Left hindlimb (tissue), 1 donor: ENCODE measurements at regions not wholly inside any gene's neighbourhood (a gene's known extent, or its start where the extent isn't known, plus 50 kb on each side); places are given as distances from the start of the nearest gene placed in this dataset.

Experiments
- DNase-seq: peaks from one replicate; pipeline ENCODE4 v3.0.0-alpha.2; 2018

DNA sequence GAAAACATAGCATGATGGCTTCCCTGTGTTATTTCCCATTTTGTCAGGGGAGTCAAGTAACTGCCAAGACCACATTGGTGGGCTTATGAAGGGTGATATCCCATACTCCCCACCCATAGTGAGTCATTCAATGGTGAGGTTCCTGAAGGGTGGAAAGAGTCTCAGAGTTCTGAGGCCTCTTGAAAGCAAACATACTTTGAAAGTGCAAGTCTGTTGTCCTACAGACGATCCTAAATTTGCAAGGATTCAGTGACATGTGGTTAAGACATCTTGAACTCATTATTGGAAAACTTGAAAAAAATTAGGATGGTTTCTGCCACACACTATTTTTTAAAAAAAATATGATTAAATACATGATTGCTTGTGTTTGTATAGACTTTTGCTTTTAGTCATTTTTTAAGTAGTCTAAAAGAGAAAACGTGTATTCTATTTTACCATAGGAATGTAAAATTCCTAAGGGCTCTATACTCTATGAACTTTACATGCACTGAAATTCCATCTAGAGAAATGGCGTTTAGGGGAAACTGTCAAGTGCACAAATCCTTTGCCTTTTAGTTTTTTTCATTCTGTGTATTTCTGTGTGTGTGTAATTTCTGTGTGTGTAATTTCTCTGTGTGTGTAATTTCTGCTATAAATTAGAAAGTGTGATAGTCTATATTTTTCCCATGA is 225.5 kb upstream of the ADAMTS5 start:
- DNase-seq = peak; percentile 42

DNA sequence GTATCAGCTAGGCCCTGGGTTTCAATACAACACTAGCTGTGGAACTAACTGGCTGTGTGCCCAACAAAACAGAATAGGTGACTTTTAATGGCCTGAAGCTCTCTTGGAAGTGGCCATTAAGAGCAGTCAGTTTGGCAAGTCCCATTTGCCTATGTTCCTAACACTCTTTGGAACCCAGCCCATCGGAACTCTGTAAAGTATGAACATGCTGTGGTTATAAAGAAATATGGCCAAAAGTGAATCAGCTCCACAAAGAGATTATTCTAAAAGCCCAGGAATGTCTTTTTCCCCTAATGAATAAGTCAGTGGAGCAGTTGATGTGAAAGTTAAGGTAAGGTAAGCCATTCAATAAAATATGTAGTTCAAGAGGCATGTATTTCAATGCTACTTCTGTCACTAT is 223.7 kb upstream of the ADAMTS5 start:
- no peak for DNase-seq

DNA sequence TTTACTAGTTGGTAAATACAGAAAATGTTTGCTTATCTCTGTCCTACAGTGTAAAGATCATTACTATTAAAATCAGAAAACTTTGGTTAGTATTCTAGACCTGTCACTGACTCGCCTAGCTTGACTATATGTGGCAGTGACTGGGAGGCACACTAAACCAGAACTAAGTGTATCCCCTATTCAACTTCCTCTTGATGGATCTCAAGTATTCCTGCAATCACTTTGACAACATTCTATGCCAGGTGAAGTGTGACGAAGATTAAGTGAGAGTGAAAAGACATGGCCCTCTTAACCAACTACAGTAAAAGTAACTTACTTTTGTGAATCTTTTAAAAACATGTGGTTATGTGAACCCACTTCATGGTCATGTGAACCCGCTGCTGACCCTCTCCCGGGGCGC is 223.0 kb upstream of the ADAMTS5 start:
- no peak for DNase-seq

DNA sequence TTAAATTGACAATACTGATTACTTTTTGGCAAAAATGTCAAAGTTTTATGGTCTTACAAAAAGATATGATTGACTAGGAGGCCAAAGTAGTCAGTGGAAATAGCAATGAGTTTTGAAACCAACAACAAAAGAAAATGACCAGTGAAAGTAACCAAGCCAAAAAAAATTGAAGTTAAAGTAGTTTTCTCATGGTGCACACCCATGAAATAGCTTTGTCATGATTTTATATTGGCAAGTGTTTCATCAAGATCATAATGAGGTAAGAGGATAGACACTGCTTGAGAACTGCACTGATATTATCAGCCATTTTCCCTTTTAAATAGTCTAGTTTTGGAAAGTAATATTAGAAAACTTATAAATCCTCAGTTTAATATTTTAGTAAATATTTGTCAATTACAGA is 206.2 kb upstream of the ADAMTS5 start:
- DNase-seq = no peak

DNA sequence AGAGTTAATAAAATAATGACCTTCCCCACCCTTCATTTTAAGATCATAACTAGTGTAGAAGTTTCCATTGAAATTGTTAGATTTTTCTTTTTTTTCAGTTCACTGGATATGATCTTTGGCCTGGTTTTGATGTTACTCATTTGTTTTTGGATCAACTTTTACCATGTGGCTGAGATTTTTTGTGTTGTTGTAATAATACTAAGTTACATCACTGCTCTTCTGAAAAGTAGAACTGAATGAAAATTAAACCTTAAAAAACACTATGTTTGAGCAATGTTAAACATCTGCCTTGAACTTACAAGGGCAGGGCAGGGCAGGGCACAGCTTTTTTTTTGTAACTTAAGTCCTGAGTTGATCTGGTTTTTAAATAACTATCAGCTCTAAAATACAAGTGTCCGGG is 204.8 kb upstream of the ADAMTS5 start:
- no peak for DNase-seq

DNA sequence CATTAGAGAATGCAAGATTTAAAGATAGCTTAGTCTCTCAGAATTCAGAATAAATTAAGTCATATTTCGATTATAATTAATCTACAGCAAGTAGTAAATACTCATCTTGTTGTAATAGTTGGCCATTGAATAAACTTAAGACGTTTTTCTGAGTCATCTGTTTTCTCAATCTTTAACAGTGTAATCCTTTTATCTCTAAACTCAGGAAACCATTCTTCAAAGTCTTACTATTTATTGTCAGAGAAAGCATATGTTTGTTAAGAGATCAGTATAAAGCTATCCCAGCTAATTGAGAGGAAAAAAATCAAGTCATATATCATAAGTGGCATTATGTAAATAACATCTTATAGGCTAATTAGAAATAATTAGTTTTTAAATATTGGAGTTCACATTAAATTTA is 201.2 kb upstream of the ADAMTS5 start:
- no peak for DNase-seq

DNA sequence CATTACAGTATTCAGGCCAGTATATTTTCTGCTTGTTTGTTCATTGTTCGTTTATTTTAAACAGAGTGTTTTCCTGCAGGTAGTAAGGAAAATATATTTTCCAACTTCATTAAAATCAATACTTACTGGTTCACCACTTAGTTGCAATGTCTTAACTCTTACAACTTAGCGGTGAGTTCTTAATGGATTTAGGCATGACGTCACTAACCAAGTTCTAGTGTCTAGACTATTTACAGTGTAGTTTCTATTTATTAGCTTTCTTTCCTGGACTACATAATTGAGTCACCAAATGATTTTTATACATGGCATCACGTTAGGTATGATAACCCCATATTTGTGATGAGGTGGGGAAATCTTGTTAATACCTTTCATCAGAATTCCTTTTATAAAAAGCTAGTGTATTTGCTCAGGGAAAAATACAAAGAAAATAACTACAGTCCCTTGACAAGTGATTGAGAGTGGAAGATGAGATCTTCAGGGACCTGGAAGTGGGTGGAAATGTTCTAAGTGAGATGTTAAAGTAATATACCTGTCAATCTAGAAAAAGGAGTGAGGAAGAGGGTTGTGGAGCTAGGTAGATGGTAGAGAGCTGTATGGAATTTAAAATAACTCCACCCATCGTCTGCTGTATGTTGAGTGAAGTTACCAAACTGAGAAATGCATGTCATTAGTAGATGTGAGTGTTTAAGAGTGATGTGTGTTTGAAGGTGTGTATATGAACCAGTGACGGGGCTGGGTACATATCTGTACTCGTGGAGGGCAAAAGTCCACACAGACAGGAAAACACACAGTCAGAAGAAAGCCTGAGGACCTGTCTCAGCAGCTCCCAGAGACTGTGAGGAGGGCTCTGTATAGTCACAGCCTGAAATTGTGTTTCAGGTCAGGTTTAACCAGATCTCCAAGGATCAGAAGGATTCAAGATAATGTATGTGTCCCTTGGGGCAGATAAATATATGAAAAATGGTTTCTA is 197.6 kb upstream of the ADAMTS5 start:
- no peak for DNase-seq

DNA sequence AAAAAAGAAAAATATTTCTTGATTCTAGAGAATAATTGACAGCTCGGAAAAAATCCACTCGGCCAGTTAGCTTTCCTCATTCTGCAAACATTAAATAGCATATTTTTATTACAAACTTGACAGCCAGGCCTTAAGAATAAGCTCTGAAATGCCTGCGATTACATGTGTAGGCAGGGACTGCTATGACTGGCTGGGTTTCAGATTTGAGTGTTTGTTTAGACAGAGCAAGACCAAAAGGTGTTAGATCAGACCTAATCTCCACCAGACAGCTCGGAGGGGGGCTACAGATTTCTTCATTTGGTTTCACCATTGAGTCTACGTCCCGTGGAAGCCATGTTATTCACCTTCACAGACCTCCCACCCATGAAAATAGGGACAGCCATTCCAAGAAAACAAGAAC is 192.1 kb upstream of the ADAMTS5 start:
- DNase-seq = no peak

DNA sequence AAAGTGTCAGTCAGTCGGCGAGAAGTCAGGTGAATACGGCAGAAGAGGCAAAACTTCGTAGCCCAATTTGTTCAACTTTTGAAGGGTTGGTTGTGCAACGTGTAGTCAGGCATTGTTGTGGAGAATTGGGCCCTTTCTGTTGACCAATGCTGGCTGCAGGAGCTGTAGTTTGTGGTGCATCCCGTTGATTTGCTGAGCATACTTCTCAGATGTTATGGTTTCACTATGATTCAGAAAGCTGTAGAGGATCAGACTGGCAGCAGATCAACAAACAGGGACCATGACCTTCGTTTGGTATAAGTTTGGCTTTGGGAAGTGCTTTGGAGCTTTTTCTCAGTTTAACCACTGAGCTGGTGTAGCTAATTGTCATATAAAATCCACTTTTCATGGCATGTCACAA is 190.2 kb upstream of the ADAMTS5 start:
- DNase-seq = no peak

DNA sequence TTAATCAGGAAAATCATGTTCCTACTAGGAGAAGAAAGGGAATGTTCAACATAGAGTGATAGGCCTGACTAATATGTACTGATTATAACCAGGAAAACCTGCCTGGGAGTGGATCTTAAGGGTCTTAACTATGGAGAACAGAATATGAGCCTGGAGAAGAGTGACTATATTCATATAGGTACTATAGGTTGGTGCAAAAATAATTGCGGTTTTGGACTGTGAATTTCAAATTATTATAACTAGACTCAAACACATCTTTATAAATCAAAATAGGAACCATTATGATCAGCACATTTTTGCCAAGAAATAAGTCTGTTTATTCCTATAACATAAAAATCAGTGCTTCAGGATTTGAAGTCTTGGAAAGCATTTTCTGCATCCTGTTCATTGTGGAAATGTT is 189.8 kb upstream of the ADAMTS5 start:
- DNase-seq = no peak

DNA sequence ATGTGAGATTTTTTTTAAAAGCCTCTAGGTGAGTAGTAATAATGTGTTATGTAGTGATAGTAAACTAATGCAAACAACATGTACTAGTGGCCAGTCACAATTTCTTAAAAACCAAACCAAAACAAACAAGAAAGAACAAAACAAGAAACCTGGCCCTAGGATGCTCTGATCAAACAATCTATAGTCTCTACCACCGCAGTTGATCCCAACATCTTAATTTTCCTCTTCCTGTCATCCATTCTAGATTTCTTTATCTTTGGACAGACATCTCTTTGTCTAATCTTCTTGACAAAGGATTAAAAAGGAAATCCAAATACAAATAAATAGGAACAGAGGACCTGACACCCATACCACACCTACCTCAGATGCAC is 188.2 kb upstream of the ADAMTS5 start:
- DNase-seq = no peak

DNA sequence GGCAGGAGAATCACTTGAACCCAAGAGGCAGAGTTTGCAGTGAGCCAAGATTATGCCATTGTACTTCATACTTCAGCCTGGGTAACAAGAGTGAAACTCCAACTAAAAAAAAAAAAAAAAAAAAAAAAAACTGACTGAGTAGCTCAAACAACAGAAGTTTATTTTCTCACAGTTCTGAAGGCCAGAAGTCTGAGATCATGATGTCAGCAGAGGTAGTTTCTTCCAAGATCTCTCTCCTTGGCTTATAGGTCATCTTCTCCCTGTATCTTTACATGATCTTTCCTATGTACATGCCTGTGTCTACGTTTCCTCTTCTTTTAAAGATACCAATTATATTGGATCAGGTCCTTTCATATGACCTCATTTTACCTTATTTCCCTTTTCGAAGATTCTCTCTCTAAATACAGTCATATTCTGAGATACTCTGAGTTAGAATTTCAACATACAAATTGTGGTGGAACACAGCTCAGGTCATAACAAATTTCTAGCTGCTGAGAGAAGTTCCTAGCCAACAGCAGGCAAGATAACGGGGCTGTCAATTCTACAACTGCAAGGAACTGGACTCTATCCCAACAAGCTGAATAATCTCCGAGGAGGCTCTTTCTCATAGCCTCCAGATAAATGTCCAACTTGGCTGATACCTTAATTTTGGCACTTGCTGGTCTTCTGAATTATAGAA is 187.7 kb upstream of the ADAMTS5 start:
- no peak for DNase-seq

DNA sequence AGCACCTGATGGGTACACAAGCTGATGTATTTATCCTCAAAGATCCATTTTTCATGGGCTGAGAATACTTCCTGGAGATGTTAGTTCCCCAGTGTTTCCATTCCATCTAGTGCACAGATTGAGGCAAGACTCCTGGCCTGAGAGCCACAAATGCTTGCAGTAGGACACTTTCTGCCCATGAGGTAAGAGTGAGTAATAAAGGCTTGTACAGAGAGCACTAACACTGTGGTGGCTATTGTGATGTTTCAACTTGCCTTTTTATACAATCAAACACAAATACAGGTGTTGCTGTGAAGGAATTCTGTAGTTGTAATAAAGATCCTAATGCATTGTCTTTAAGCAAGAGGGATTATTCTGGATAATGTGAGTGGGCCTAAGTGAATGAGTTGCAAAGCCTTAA is 186.1 kb upstream of the ADAMTS5 start:
- DNase-seq = no peak

DNA sequence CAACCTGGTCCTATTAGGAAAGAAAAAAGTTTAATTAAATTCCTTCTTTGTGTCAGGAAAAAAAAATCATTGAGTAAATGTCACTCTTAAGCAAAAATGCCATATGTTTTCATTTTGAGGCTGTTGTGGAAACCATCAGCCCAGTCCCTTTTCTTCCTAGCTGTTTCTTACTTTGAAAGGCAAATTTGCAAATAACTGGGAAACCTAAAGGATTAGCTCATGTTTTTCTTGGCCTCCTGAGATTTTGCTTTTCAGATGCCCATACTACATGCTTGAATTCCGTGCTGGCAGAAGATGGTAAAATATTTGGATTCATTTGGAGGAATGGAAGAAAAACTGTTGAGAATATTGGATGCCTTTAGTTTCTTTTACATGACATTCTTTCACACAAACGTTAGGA is 182.1 kb upstream of the ADAMTS5 start:
- DNase-seq = no peak

DNA sequence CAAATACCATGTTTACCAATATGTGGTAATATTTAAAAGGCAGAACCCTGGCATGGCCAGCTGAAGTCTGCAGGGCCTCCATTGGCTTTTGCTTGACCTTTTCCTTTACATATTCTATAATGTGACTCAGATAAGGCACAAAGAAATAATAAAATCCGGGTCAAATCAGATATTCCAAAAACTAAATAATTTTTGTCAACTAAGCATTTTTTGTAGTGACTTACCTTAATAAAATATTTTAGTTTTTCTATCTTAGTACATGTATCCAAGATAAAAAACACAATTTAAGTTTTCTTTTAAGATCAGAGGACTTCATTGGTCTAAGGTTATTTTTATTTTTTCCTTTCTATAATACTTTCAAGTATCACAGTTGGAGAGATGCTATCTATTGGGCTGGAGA is 179.4 kb upstream of the ADAMTS5 start:
- no peak for DNase-seq

DNA sequence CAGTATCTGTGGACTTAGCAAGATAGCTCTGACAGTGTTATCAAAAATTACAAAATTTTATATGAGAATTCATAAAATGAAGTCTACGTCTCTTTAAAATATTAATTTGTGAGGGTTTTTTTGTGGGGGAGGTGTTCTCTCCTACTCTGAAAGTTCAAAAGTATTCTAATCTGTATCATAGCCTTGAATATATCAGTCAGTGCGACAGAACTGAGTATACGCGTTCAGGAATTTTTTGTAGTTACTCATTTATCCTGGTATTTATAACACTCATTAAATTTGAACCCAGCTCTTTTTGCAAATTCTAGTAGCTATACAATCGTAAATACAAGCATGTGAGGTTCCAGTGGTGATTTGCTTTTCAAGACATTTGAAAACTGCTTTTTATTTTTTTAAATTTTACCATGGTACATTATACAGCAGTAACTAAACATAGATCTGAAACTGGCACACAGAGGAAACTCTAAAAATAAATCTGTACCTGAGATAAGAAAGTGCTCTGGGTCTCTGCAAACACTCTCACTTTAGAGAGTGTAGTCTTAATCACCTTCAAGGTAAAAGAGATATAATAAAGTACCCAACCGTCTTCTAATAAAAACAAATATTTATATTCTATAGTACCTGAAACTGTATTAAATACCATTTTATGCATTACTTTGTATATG is 178.4 kb upstream of the ADAMTS5 start:
- no peak for DNase-seq

DNA sequence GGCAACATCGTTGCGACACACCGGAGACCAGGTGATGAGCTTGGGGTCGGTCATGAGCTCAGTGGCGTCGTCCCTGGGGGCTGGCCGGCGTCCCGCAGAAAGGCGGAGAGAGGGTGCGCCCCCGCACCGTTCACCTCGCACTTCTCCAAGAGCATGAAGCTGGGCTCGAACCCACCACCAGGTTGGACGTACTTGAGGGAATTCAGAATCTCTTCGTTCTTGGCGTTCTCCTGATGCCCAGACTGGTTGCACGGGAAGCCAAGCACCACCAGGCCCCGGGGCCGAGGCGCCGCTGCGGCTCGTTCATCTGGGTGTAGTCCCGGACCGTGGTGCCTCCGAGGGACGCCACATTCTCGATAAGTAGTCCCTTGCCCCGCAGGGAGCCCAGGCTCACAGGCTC is 176.6 kb upstream of the ADAMTS5 start:
- DNase-seq = no peak

DNA sequence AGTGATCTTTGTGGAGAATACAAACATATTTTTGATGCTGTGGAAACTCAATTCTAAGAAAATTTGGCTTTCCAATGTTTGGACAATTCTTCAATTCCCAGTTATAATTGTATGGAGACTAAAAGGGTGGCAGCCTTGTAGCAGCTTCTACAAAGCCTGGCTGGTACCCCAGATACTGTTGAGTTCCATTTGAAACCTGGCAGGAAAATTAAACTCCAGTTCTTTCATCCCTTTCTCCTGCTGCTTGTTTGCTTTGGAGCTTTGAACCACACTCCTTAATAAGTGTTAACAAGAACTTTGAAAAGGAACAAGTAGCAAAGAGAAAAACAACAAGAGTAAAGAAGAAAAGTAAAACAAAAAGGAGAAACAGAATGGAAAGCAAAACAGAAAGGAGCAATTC is 172.6 kb upstream of the ADAMTS5 start:
- DNase-seq = no peak

DNA sequence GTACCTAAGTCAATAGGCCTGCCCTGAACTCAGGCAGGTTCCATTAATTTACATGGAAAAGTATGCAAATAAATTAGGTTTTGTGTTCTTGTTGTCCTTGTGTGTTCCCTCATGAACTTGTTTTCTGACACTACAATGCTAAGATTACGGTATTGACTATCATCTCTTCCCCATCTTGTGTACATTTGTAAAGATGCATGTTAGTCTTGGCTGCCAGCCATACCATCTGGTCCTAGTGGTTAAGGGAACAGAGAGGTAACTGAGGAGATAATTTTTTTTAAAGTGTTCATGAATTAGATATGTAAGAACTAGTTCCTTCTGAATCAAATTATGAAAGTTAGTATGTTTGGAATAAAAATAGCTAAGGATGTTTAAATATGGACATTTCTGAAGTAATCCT is 167.6 kb upstream of the ADAMTS5 start:
- DNase-seq = no peak

DNA sequence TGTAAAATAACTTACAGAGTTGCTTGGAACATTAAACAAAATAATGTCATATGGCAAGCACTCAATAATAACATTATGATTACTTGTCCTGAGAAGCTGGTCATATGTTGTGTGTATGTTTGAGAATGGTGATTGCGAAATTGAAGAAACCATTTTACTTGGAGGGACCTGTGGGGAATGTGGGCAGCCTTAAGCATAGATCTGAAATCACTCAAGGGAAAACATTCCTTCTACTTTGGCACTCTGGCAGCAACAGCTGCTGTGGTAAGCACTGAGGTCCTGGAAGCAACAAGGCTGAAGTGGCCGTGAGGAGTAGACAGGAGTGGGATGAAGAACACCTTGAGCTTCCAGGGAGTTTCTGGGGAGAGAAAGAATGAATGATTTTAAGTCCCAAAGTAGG is 165.4 kb upstream of the ADAMTS5 start:
- no peak for DNase-seq

DNA sequence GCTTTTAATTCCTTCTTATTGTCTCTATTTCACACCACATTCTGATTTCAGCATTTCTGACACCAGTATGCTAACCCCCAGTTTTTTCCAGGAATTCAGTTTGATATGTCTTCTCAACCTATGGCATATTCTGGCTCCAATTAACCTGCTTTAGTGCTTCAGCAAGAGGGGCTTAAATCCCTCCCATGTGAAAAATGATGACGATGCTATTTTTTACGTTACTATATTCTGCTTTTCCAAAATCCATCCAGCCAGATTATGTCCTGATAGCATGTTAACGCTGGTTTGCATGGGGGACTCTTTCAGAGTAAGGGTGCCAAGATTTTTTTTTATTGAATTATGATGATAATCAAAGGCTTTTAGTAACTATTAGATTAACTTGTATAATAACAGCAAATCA is 163.3 kb upstream of the ADAMTS5 start:
- no peak for DNase-seq

DNA sequence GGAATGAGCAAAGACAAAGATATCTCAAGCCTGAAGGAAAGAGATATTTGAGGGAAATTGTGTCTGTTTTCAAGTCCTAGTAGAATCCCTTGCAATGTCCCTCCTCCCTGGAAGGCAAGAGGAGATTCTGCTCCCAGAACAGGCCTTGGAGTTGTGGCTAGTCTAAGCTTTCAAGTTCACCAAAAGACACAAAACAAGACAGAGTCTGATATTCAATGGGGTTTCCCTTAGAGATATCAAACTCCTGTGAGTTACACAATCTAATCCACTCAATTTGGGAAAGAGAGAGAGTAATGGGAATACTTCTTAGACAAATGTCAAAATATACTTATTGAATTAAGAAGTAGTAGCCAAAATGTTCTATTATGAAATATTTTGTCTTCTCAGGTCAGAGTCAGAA is 162.8 kb upstream of the ADAMTS5 start:
- DNase-seq = no peak

DNA sequence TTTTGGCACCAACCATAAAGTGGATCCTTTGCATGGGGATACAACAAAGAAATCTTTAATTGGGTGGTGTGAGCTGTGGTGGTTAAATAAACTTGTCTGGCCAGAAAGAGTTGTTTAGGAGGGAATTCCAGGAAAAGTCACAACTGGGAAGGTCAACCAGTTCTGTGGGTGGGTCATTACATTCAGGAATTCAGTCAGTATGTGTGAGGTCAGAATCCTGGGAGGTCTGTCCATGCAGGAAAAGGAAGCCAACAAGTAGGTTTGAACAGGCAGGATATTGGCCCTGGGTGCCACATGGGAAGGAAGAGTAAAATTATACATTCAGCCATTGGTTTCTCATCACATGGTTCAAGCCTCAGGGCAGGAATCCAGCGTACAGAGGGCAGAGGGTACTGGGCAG is 162.3 kb upstream of the ADAMTS5 start:
- no peak for DNase-seq
